ENCODE measurements at regions not wholly inside any gene's neighbourhood (a gene's known extent, or its start where the extent isn't known, plus 50 kb on each side); places are given as distances from the start of the nearest gene placed in this dataset.

- TF ChIP-seq CTCF (IDR thresholded peaks at IDR 0.05) (no peak), POLR2A (IDR thresholded peaks at IDR 0.05) (no peak)
Observed at GRCh38 chr15:60059186-60059585, 55.1 kb downstream of the FOXB1 start.

Data from testis (tissue), 2 donors.